ENCODE measurements at regions not wholly inside any gene's neighbourhood (a gene's known extent, or its start where the extent isn't known, plus 50 kb on each side); places are given as distances from the start of the nearest gene placed in this dataset.

DNA sequence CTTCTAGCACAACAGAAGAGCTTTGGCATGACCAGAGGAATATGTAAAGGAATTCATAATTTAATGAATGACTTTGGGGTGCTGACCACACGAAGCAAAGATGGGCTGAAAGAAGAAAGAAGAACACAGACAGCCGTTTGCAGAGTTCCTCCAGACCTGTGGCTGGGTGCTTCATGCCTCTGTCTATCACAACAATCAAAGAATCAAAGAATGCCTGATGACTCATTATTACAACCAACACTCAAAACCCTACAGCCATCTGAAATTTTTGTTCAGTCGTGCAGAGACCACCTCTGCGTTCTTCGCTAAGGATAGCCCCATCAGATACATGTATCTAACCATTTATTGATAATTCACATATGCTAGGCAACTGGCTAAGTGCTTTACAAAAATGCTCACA lies 129.0 kb upstream of the PRICKLE2 start (continued):
- TF ChIP-seq, protein P1, sequence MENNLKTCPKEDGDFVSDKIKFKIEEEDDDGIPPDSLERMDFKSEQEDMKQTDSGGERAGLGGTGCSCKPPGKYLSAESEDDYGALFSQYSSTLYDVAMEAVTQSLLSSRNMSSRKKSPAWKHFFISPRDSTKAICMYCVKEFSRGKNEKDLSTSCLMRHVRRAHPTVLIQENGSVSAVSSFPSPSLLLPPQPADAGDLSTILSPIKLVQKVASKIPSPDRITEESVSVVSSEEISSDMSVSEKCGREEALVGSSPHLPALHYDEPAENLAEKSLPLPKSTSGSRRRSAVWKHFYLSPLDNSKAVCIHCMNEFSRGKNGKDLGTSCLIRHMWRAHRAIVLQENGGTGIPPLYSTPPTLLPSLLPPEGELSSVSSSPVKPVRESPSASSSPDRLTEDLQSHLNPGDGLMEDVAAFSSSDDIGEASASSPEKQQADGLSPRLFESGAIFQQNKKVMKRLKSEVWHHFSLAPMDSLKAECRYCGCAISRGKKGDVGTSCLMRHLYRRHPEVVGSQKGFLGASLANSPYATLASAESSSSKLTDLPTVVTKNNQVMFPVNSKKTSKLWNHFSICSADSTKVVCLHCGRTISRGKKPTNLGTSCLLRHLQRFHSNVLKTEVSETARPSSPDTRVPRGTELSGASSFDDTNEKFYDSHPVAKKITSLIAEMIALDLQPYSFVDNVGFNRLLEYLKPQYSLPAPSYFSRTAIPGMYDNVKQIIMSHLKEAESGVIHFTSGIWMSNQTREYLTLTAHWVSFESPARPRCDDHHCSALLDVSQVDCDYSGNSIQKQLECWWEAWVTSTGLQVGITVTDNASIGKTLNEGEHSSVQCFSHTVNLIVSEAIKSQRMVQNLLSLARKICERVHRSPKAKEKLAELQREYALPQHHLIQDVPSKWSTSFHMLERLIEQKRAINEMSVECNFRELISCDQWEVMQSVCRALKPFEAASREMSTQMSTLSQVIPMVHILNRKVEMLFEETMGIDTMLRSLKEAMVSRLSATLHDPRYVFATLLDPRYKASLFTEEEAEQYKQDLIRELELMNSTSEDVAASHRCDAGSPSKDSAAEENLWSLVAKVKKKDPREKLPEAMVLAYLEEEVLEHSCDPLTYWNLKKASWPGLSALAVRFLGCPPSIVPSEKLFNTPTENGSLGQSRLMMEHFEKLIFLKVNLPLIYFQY (CRISPR knock-in tag; IDR thresholded peaks at IDR 0.05; ENCODE audit: borderline replicate concordance) = no peak
- no peak for TF ChIP-seq KAT8 (CRISPR knock-in tag; IDR thresholded peaks at IDR 0.05)
- TF ChIP-seq, protein P2, sequence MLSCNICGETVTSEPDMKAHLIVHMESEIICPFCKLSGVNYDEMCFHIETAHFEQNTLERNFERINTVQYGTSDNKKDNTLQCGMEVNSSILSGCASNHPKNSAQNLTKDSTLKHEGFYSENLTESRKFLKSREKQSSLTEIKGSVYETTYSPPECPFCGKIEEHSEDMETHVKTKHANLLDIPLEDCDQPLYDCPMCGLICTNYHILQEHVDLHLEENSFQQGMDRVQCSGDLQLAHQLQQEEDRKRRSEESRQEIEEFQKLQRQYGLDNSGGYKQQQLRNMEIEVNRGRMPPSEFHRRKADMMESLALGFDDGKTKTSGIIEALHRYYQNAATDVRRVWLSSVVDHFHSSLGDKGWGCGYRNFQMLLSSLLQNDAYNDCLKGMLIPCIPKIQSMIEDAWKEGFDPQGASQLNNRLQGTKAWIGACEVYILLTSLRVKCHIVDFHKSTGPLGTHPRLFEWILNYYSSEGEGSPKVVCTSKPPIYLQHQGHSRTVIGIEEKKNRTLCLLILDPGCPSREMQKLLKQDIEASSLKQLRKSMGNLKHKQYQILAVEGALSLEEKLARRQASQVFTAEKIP (CRISPR knock-in tag; IDR thresholded peaks at IDR 0.05; ENCODE audit: borderline replicate concordance) = no peak
- no peak for TF ChIP-seq ARNTL (CRISPR knock-in tag; IDR thresholded peaks at IDR 0.05)
- no peak for TF ChIP-seq FOXA3 (CRISPR knock-in tag; IDR thresholded peaks at IDR 0.05)
- TF ChIP-seq, protein P3, sequence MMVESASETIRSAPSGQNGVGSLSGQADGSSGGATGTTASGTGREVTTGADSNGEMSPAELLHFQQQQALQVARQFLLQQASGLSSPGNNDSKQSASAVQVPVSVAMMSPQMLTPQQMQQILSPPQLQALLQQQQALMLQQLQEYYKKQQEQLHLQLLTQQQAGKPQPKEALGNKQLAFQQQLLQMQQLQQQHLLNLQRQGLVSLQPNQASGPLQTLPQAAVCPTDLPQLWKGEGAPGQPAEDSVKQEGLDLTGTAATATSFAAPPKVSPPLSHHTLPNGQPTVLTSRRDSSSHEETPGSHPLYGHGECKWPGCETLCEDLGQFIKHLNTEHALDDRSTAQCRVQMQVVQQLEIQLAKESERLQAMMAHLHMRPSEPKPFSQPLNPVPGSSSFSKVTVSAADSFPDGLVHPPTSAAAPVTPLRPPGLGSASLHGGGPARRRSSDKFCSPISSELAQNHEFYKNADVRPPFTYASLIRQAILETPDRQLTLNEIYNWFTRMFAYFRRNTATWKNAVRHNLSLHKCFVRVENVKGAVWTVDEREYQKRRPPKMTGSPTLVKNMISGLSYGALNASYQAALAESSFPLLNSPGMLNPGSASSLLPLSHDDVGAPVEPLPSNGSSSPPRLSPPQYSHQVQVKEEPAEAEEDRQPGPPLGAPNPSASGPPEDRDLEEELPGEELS (CRISPR knock-in tag; IDR thresholded peaks at IDR 0.05) = no peak
- no peak for TF ChIP-seq ZSCAN29 (CRISPR knock-in tag; conservative IDR thresholded peaks at IDR 0.05)
- no peak for TF ChIP-seq ZMYM2 (CRISPR knock-in tag; IDR thresholded peaks at IDR 0.05)
- TF ChIP-seq, protein P4, sequence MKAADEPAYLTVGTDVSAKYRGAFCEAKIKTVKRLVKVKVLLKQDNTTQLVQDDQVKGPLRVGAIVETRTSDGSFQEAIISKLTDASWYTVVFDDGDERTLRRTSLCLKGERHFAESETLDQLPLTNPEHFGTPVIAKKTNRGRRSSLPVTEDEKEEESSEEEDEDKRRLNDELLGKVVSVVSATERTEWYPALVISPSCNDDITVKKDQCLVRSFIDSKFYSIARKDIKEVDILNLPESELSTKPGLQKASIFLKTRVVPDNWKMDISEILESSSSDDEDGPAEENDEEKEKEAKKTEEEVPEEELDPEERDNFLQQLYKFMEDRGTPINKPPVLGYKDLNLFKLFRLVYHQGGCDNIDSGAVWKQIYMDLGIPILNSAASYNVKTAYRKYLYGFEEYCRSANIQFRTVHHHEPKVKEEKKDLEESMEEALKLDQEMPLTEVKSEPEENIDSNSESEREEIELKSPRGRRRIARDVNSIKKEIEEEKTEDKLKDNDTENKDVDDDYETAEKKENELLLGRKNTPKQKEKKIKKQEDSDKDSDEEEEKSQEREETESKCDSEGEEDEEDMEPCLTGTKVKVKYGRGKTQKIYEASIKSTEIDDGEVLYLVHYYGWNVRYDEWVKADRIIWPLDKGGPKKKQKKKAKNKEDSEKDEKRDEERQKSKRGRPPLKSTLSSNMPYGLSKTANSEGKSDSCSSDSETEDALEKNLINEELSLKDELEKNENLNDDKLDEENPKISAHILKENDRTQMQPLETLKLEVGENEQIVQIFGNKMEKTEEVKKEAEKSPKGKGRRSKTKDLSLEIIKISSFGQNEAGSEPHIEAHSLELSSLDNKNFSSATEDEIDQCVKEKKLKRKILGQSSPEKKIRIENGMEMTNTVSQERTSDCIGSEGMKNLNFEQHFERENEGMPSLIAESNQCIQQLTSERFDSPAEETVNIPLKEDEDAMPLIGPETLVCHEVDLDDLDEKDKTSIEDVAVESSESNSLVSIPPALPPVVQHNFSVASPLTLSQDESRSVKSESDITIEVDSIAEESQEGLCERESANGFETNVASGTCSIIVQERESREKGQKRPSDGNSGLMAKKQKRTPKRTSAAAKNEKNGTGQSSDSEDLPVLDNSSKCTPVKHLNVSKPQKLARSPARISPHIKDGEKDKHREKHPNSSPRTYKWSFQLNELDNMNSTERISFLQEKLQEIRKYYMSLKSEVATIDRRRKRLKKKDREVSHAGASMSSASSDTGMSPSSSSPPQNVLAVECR (CRISPR knock-in tag; IDR thresholded peaks at IDR 0.05; ENCODE audit: borderline replicate concordance) = no peak
- TF ChIP-seq TAF15 (IDR thresholded peaks at IDR 0.05; ENCODE audit: low read depth, low read length, poor library complexity, severe bottlenecking) = no peak
- TF ChIP-seq, protein P5, sequence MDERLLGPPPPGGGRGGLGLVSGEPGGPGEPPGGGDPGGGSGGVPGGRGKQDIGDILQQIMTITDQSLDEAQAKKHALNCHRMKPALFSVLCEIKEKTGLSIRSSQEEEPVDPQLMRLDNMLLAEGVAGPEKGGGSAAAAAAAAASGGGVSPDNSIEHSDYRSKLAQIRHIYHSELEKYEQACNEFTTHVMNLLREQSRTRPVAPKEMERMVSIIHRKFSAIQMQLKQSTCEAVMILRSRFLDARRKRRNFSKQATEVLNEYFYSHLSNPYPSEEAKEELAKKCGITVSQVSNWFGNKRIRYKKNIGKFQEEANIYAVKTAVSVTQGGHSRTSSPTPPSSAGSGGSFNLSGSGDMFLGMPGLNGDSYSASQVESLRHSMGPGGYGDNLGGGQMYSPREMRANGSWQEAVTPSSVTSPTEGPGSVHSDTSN (CRISPR knock-in tag; IDR thresholded peaks at IDR 0.05) = no peak
- TF ChIP-seq, protein P6, sequence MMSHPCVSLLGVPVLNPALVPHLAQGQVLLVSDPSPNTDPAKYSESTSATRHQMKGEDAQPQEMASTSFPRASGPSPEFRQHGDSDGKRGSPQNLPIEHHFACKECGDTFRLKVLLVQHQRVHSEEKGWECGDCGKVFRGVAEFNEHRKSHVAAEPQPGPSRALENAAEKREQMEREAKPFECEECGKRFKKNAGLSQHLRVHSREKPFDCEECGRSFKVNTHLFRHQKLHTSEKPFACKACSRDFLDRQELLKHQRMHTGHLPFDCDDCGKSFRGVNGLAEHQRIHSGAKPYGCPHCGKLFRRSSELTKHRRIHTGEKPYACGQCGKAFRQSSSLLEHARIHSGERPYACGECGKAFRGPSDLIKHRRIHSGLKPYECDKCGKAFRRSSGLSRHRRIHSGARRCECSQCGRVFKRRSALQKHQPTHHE (CRISPR knock-in tag; IDR thresholded peaks at IDR 0.05; ENCODE audit: borderline replicate concordance) = no peak

Measured in HepG2 (cell line).